Stomach (tissue), 4 donors: ENCODE measurements at regions not wholly inside any gene's neighbourhood (a gene's known extent, or its start where the extent isn't known, plus 50 kb on each side); places are given as distances from the start of the nearest gene placed in this dataset.

Experiments used
- CTCF ChIP-seq, 7 experiments: fragments of 450-650 bp in 4 of 7; fragments of 200-600 bp in 3 of 7; sonication (generic) in 3 of 7; IDR thresholded peaks; one replicate each; pipeline ENCODE4 v1.5.1; 2016 to 2019; ENCODE audit warnings: antibody characterized with exemption in 7 of 7, control low read depth in 2 of 7, mild to moderate bottlenecking in 1 of 7
- POLR2A ChIP-seq, 4 donors: fragments of 450-650 bp; IDR thresholded peaks; one replicate each; pipeline ENCODE4 v1.6.1; 2016; ENCODE audit warnings: antibody characterized with exemption in 4 of 4, control low read depth in 2 of 4, mild to moderate bottlenecking in 1 of 4, moderate library complexity in 1 of 4

GRCh38 chr18:71942433-71942832 lies 601.7 kb downstream of the CBLN2 start:
- TF ChIP-seq POLR2A (IDR thresholded peaks at IDR 0.05): no peak
- TF ChIP-seq CTCF (IDR thresholded peaks at IDR 0.05): no peak
